H1 (cell line): ENCODE measurements at regions not wholly inside any gene's neighbourhood (a gene's known extent, or its start where the extent isn't known, plus 50 kb on each side); places are given as distances from the start of the nearest gene placed in this dataset.

Experiments
- CTCF ChIA-PET: fragments of 300-600 bp; sonication (Branson Sonifier 250); formaldehyde crosslinking; loops from one replicate; lab custom pipeline; 2021; ENCODE audit not compliant: partially characterized antibody; lab: Charles Lee
- POLR2A ChIA-PET: fragments of 300-600 bp; sonication (Branson Sonifier 250); formaldehyde crosslinking; loops from one replicate; lab custom pipeline; 2021; ENCODE audit warnings: inconsistent platforms; ENCODE audit not compliant: partially characterized antibody; lab: Charles Lee
- DNase-seq, 2 experiments: peaks; one replicate each; pipeline versions ENCODE4 v3.0.0 to v3.0.0-alpha.2; 2010 to 2022; ENCODE audit warnings: low spot score in 2 of 2, low read depth in 1 of 2, mixed read lengths in 1 of 2
- FAIRE-seq: peaks from 2 replicates; lab custom pipeline; 2011; peaks lifted over from hg19 to GRCh38; lab: Jason Lieb, UNC
- H2AFZ ChIP-seq: 2 replicates; pipeline ENCODE4 v1.8.1; 2012; ENCODE audit warnings: low read length, inconsistent platforms
- H2AK5ac ChIP-seq: 2 replicates; pipeline ENCODE4 v1.6.1; 2013; ENCODE audit warnings: low read depth, low read length
- H2BK120ac ChIP-seq: replicated peaks from 2 replicates; pipeline ENCODE3; 2013; ENCODE audit warnings: low read depth, low read length, inconsistent platforms
- H2BK12ac ChIP-seq: 2 replicates; pipeline ENCODE4 v1.6.1; 2013; ENCODE audit warnings: low read depth, low read length
- H2BK15ac ChIP-seq: 2 replicates; pipeline ENCODE4 v1.6.1; 2013; ENCODE audit warnings: low read length
- H2BK20ac ChIP-seq: 2 replicates; pipeline ENCODE4 v1.6.1; 2013; ENCODE audit warnings: low read length
- H2BK5ac ChIP-seq: 2 replicates; pipeline ENCODE4 v1.6.1; 2013; ENCODE audit warnings: low read depth, low read length
- H3K14ac ChIP-seq: 2 replicates; pipeline ENCODE4 v1.6.1; 2013; ENCODE audit warnings: inconsistent platforms; ENCODE audit not compliant: insufficient read length
- H3K18ac ChIP-seq: 2 replicates; pipeline ENCODE4 v1.6.1; 2013; ENCODE audit warnings: low read length; ENCODE audit errors: extremely low read depth
- H3K23ac ChIP-seq: 2 replicates; pipeline ENCODE4 v1.6.1; 2013; ENCODE audit warnings: inconsistent platforms; ENCODE audit not compliant: insufficient read length
- H3K23me2 ChIP-seq: 2 replicates; pipeline ENCODE4 v1.6.1; 2013; ENCODE audit warnings: low read depth, low read length
- H3K27ac ChIP-seq: 2 replicates; pipeline ENCODE4 v1.6.1; 2011; ENCODE audit warnings: low read depth, low read length, inconsistent platforms
- H3K27me3 ChIP-seq, 4 experiments: replicated peaks in 1 of 4; 1 replicate in 1 of 4; 2 replicates in 3 of 4; pipeline versions ENCODE4 v1.6.1 to v1.8.1; 2011 to 2013; ENCODE audit warnings: low read length in 3 of 4, mild to moderate bottlenecking in 3 of 4, inconsistent platforms in 2 of 4, mixed read lengths in 2 of 4, moderate library complexity in 1 of 4; ENCODE audit not compliant: control insufficient read depth in 3 of 4, insufficient read depth in 3 of 4; ENCODE audit errors: extremely low read depth in 1 of 4
- H3K36me3 ChIP-seq, 4 experiments: 2 replicates each; pipeline versions ENCODE4 v1.6.1 to v1.8.1; 2011 to 2013; ENCODE audit warnings: mild to moderate bottlenecking in 4 of 4, low read length in 3 of 4, moderate library complexity in 2 of 4, control low read depth in 1 of 4, inconsistent platforms in 1 of 4; ENCODE audit not compliant: insufficient read depth in 4 of 4, control insufficient read depth in 2 of 4
- H3K4ac ChIP-seq: replicated peaks from 2 replicates; pipeline ENCODE3; 2013; ENCODE audit warnings: low read length, low read depth, mixed read lengths, inconsistent platforms; ENCODE audit not compliant: insufficient read length
- H3K4me1 ChIP-seq, 4 experiments: replicated peaks in 1 of 4; 1 replicate in 1 of 4; 2 replicates in 3 of 4; pipeline versions ENCODE4 v1.6.1 to v1.8.1; 2011 to 2013; ENCODE audit warnings: low read length in 3 of 4, inconsistent platforms in 2 of 4, mixed read lengths in 1 of 4; ENCODE audit not compliant: insufficient read depth in 4 of 4, control insufficient read depth in 3 of 4
- H3K4me2 ChIP-seq, 2 experiments: 2 replicates each; pipeline versions ENCODE4 v1.6.1 to v1.8.1; 2011 to 2013; ENCODE audit warnings: low read depth in 2 of 2, low read length in 2 of 2, control low read depth in 1 of 2, inconsistent platforms in 1 of 2, mild to moderate bottlenecking in 1 of 2; ENCODE audit not compliant: insufficient read depth in 1 of 2
- H3K4me3 ChIP-seq, 4 experiments: fragments of 200-600, 300-600 bp in 1 of 4; sonication (generic), shearing (Covaris generic), sonication (Bioruptor Twin) in 1 of 4; 2 replicates each; pipeline versions ENCODE4 v1.5.1 to v1.8.1; 2011 to 2016; ENCODE audit warnings: low read length in 4 of 4, low read depth in 3 of 4, control low read depth in 2 of 4, inconsistent platforms in 2 of 4, mild to moderate bottlenecking in 2 of 4, mixed read lengths in 1 of 4, moderate library complexity in 1 of 4; ENCODE audit not compliant: insufficient read depth in 2 of 4; ENCODE audit errors: extremely low read depth in 1 of 4
- H3K56ac ChIP-seq: replicated peaks from 2 replicates; pipeline ENCODE3; 2013; ENCODE audit warnings: low read depth, mild to moderate bottlenecking, mixed read lengths, low read length, inconsistent platforms; ENCODE audit not compliant: insufficient read length
- H3K79me1 ChIP-seq: 2 replicates; pipeline ENCODE4 v1.6.1; 2013; ENCODE audit warnings: low read depth, low read length, control low read depth
- H3K79me2 ChIP-seq, 2 experiments: 2 replicates each; pipeline versions ENCODE4 v1.6.1 to v1.8.1; 2012 to 2013; ENCODE audit warnings: low read length in 2 of 2, mild to moderate bottlenecking in 2 of 2, inconsistent platforms in 1 of 2; ENCODE audit not compliant: insufficient read depth in 2 of 2, control insufficient read depth in 1 of 2
- H3K9ac ChIP-seq, 4 experiments: replicated peaks in 1 of 4; 1 replicate in 1 of 4; 2 replicates in 3 of 4; pipeline versions ENCODE4 v1.6.1 to v1.8.1; 2011 to 2013; ENCODE audit warnings: low read depth in 3 of 4, low read length in 3 of 4, control low read depth in 2 of 4, mild to moderate bottlenecking in 2 of 4, moderate library complexity in 2 of 4, inconsistent platforms in 1 of 4; ENCODE audit errors: extremely low read depth in 1 of 4
- H3K9me3 ChIP-seq, 2 experiments: 2 replicates each; pipeline versions ENCODE4 v1.6.1 to v1.8.1; 2012 to 2013; ENCODE audit warnings: mild to moderate bottlenecking in 2 of 2, moderate library complexity in 2 of 2, control low read depth in 1 of 2, inconsistent platforms in 1 of 2, low read depth in 1 of 2, low read length in 1 of 2, mixed read lengths in 1 of 2; ENCODE audit not compliant: insufficient read depth in 2 of 2
- H4K20me1 ChIP-seq, 2 experiments: replicated peaks in 1 of 2; 2 replicates each; pipeline versions ENCODE3 to v1.8.1; 2011 to 2013; ENCODE audit warnings: inconsistent platforms in 2 of 2, low read length in 2 of 2, mild to moderate bottlenecking in 1 of 2; ENCODE audit not compliant: insufficient read depth in 2 of 2, control insufficient read depth in 1 of 2
- H4K5ac ChIP-seq: 2 replicates; pipeline ENCODE4 v1.6.1; 2013; ENCODE audit warnings: low read length, low read depth, mixed read lengths, inconsistent platforms; ENCODE audit not compliant: insufficient read length
- H4K8ac ChIP-seq: 2 replicates; pipeline ENCODE4 v1.8.0; 2013; ENCODE audit warnings: mild to moderate bottlenecking, moderate library complexity, low read length, inconsistent platforms; ENCODE audit not compliant: insufficient read depth; ENCODE audit errors: extremely low read depth
- H4K91ac ChIP-seq: replicated peaks from 2 replicates; pipeline ENCODE3; 2013; ENCODE audit warnings: low read length, mixed read lengths, inconsistent platforms; ENCODE audit not compliant: insufficient read length
- ASH2L ChIP-seq: fragments of 200-600, 300-600 bp; sonication (generic); IDR thresholded peaks from one replicate; pipeline ENCODE4 v1.7.1; 2017; ENCODE audit warnings: low read length
- CHD1 ChIP-seq: IDR thresholded peaks from 2 replicates; pipeline ENCODE4 v1.6.1; 2012; ENCODE audit warnings: low read depth, low read length, improper control_type of control experiment
- EGR1 ChIP-seq: IDR thresholded peaks from 2 replicates; pipeline ENCODE4 v1.6.1; 2011; ENCODE audit warnings: low read depth, low read length, borderline replicate concordance
- GABPA ChIP-seq: IDR thresholded peaks from 2 replicates; pipeline ENCODE4 v1.6.1; 2011; ENCODE audit warnings: mild to moderate bottlenecking, low read length, moderate library complexity, borderline replicate concordance; ENCODE audit not compliant: insufficient read depth
- JUND ChIP-seq: IDR thresholded peaks from 2 replicates; pipeline ENCODE4 v1.6.1; 2011; ENCODE audit warnings: mild to moderate bottlenecking, improper control_type of control experiment, low read length
- KDM1A ChIP-seq: fragments of 200-600, 300-600 bp; sonication (generic); IDR thresholded peaks from 2 replicates; pipeline ENCODE4 v1.7.1; 2016; ENCODE audit warnings: mild to moderate bottlenecking, low read length, borderline replicate concordance
- PHF8 ChIP-seq: fragments of 200-600 bp; sonication (generic); conservative IDR thresholded peaks from 2 replicates; pipeline ENCODE4 v1.7.1; 2012; ENCODE audit warnings: low read depth, mild to moderate bottlenecking, inconsistent platforms, low read length, moderate library complexity
- RBBP5 ChIP-seq: IDR thresholded peaks from 2 replicates; pipeline ENCODE4 v1.7.1; 2012; ENCODE audit warnings: low read depth, mild to moderate bottlenecking, inconsistent platforms, low read length, moderate library complexity, borderline replicate concordance
- SIRT6 ChIP-seq: IDR thresholded peaks from one replicate; pipeline ENCODE4 v1.7.1; 2012; ENCODE audit warnings: low read length, inconsistent platforms
- SIX5 ChIP-seq: IDR thresholded peaks from 2 replicates; pipeline ENCODE4 v1.6.1; 2011; ENCODE audit warnings: mild to moderate bottlenecking, low read depth, low read length
- SUZ12 ChIP-seq: fragments of 200-600 bp; sonication (generic); IDR thresholded peaks from 2 replicates; pipeline ENCODE4 v1.6.1; 2012; ENCODE audit warnings: mild to moderate bottlenecking, inconsistent platforms, low read length, moderate library complexity, mixed read lengths
- TEAD4 ChIP-seq: IDR thresholded peaks from 2 replicates; pipeline ENCODE4 v1.6.1; 2012; ENCODE audit warnings: low read depth, low read length, inconsistent platforms, mixed read lengths
- YY1 ChIP-seq: IDR thresholded peaks from 2 replicates; pipeline ENCODE4 v1.6.1; 2011; ENCODE audit warnings: low read depth, mild to moderate bottlenecking, low read length

DNA sequence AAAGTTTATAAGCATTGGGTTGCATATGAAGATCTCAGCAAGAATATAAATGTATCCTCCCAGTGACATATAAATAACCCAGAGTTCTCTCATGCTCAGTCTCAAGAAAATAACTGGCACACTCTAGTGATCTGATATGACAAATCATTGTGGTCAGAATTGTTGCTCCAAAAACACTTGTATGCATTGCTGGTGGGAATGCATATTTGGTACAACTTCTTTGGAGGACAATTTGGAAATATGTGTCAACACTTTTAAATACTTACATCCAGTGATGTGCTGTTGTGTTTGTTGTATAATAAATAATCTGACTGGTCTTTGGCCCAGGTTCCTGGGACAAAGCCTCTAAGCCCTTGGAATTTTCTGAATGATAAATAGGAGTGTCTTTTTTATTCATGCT, 66.7 kb upstream of the STT3B start:
- H3K4me1 ChIP-seq: peaks cover 2 to 8% (median 3%) of the 10 kb centered on the region in 4 experiments; a peak in 4 of 7 replicates
- H3K4me2 ChIP-seq: no peak overlapping the region
- no peak overlapping the region for H2AFZ ChIP-seq
- no peak overlapping the region for H3K56ac ChIP-seq
- POLR2A ChIA-PET: no interaction called here
- H3K27me3 ChIP-seq: peaks cover 0 to 2% (median 0%) of the 10 kb centered on the region in 4 experiments; a peak in 1 of 7 replicates
- no peak overlapping the region for H2BK5ac ChIP-seq
- H3K23ac ChIP-seq: no peak overlapping the region
- TF ChIP-seq GABPA (no peak), EGR1 (no peak), SIRT6 (no peak), CHD1 (no peak), ASH2L (no peak), YY1 (no peak), SUZ12 (no peak), KDM1A (no peak), PHF8 (no peak), RBBP5 (no peak), SIX5 (no peak), TEAD4 (no peak), JUND (no peak)
- H2BK120ac ChIP-seq: no peak overlapping the region
- H3K79me1 ChIP-seq: no peaks in the 10 kb centered on the region
- no peak overlapping the region for H2AK5ac ChIP-seq
- no peak overlapping the region for H3K4me3 ChIP-seq
- DNase-seq: no peak
- H2BK12ac ChIP-seq: no peak overlapping the region
- no peak overlapping the region for H3K14ac ChIP-seq
- H4K91ac ChIP-seq: no peak overlapping the region
- no peak for FAIRE-seq
- no peak overlapping the region for H2BK15ac ChIP-seq
- H3K27ac ChIP-seq: no peak overlapping the region
- no peak overlapping the region for H3K18ac ChIP-seq
- no peaks in the 10 kb centered on the region for H3K36me3 ChIP-seq
- CTCF ChIA-PET: interaction anchor here (0.6 to 1.9 kb wide), 3 partner anchors 12 to 79 kb away, joined by 3 to 8 read pairs (median 3); no protein-coding TSS in a partner anchor
- no peaks in the 10 kb centered on the region for H4K20me1 ChIP-seq
- no peaks in the 10 kb centered on the region for H3K9me3 ChIP-seq
- H4K8ac ChIP-seq: no peak overlapping the region
- H3K23me2 ChIP-seq: no peaks in the 10 kb centered on the region
- no peak overlapping the region for H3K4ac ChIP-seq
- no peaks in the 10 kb centered on the region for H3K79me2 ChIP-seq
- H2BK20ac ChIP-seq: no peak overlapping the region
- no peak overlapping the region for H3K9ac ChIP-seq
- no peak overlapping the region for H4K5ac ChIP-seq
